Activated naive CD8-positive, alpha-beta T cell treated with anti-CD3 and anti-CD28 coated beads, Interleukin-2, amount 50 U/mL, for 24 hours (primary cell): ENCODE measurements at regions not wholly inside any gene's neighbourhood (a gene's known extent, or its start where the extent isn't known, plus 50 kb on each side); places are given as distances from the start of the nearest gene placed in this dataset.
"Not testable (repeated sequence)": the region's sequence is repeated elsewhere in the genome, so short reads cannot be mapped to it uniquely, and the experiment has no call there.

ENCODE experiments used
- ATAC-seq: fragments of 150-1000 bp; cut with Tn5 transposase; one replicate; pipeline ENCODE4 v1.10.0; 2021
- DNase-seq: peaks from one replicate; pipeline ENCODE4 v3.0.0; 2021
- H3K27ac Mint-ChIP-seq: one replicate; pipeline ENCODE4 v1.8.0; 2021; ENCODE audit warnings: mild to moderate bottlenecking, mixed read lengths
- H3K27me3 Mint-ChIP-seq: one replicate; pipeline ENCODE4 v1.8.0; 2021; ENCODE audit warnings: mixed read lengths
- H3K36me3 Mint-ChIP-seq: one replicate; pipeline ENCODE4 v1.8.0; 2021; ENCODE audit warnings: low read depth, mixed read lengths
- H3K4me1 Mint-ChIP-seq: one replicate; pipeline ENCODE4 v1.8.0; 2021; ENCODE audit warnings: mixed read lengths
- H3K4me3 Mint-ChIP-seq: one replicate; pipeline ENCODE4 v1.8.0; 2021; ENCODE audit warnings: mild to moderate bottlenecking, moderate library complexity, mixed read lengths
- H3K9me3 Mint-ChIP-seq: one replicate; pipeline ENCODE4 v1.8.0; 2021; ENCODE audit warnings: mixed read lengths

DNA sequence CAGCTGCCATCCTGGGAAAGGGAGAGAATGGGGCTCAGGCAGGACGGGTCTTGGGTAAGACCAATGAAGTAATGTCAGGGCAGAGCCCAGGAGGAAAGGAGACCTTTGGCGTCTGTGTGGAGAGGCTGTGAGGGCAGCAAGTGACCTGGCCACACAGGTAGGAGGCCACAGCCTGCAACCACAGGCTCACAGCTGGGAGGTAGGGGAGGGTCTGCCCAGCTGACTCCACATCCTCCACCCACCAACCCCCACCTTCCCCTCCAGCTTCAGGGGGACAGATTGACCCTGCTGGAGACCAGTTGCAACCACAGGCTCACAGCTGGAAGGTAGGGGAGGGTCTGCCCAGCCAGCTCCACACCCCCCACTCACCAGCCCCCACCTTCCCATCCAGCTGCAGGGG, 262.2 kb upstream of the TCERG1L start:
- H3K27ac Mint-ChIP-seq: no peak overlapping the region
- ATAC-seq (no peak), DNase-seq (no peak)
- no peaks in the 10 kb centered on the region for H3K9me3 Mint-ChIP-seq
- H3K4me1 Mint-ChIP-seq: no peaks in the 10 kb centered on the region
- H3K4me3 Mint-ChIP-seq: no peak overlapping the region
- no peaks in the 10 kb centered on the region for H3K36me3 Mint-ChIP-seq
- H3K27me3 Mint-ChIP-seq: no peaks in the 10 kb centered on the region

DNA sequence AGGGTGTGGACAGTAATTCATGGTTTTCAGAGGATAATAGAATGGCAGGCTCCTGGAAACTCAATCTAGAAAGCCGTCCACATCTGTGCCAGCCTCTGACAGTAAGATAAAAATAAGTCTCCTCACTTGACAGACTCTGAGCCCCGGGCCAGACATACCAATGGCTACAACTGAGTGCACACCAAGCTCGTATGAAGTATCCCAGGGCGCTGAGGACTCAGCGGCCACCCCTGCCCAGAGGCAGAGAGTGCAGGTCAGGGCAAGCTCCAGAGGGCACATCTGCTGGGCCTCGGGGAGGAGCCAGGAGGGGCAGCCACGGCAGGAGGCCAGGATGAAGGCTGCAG, 262.8 kb upstream of the TCERG1L start:
- ATAC-seq (peak; percentile 9), DNase-seq (no peak)
- Mint-ChIP-seq H3K9me3 (no peaks in the 10 kb centered on the region), H3K4me3 (no peak overlapping the region), H3K36me3 (no peaks in the 10 kb centered on the region), H3K27ac (no peak overlapping the region), H3K27me3 (no peaks in the 10 kb centered on the region), H3K4me1 (no peaks in the 10 kb centered on the region)

DNA sequence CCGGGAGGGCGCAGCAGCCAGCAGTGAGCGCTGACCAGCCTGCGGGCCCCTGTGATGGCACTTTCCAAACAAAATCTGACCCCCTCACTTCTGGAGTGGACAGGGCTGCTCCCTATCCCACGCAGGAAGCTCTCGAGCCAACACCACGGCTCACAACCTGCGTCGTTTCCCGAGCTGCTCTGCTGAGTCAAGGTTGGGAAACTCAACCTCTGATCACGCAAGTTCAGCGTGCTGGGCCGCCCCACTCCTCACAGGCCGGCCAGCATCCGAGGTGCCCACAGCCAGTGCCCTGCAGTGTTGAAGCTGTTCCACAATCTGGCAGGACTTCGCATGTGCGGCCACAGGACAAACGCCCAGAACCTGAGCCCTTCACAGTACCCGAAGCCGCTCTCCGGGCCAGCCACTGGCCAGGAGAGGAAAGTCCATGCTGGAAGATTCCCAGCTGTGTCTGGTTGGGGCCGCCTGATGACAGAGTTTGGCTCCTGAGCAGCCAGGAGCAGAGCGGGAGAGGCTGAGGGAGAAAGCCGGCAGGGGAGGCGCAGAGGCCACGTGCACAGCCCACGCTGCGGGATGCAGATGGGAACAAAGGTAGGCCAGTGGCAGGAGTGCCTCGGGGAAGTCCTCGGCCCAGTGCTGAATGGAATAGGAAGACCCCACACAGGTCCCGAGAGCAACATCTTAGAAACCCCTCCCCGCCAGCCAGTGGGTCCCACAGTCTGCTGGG, 263.3 kb upstream of the TCERG1L start:
- Mint-ChIP-seq H3K36me3 (no peaks in the 10 kb centered on the region), H3K27ac (no peak overlapping the region), H3K27me3 (no peaks in the 10 kb centered on the region), H3K4me3 (no peak overlapping the region), H3K9me3 (no peaks in the 10 kb centered on the region), H3K4me1 (no peaks in the 10 kb centered on the region)
- ATAC-seq (no peak), DNase-seq (no peak)

DNA sequence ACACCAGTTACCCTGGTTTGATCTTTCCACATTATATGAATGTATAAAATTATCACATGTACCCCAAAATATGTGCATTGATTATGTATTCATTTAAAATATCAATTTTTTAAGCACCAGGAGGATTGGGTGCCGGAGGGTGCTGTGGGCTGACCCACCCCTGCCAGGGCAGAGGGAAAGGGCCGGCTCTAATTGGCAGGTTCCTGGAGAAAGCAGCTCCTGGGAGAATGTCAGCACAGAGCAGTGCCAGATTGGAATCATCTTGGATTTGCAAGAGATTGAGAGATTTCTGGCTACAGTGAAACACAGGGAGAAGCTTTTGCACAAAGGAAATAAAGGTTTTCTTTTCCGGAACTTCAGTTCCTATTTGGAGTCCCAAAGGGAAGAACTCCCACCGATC, 264.4 kb upstream of the TCERG1L start:
- no peaks in the 10 kb centered on the region for H3K36me3 Mint-ChIP-seq
- H3K4me1 Mint-ChIP-seq: no peaks in the 10 kb centered on the region
- ATAC-seq (no peak), DNase-seq (no peak)
- H3K27me3 Mint-ChIP-seq: no peaks in the 10 kb centered on the region
- no peaks in the 10 kb centered on the region for H3K9me3 Mint-ChIP-seq
- H3K27ac Mint-ChIP-seq: no peak overlapping the region
- H3K4me3 Mint-ChIP-seq: no peak overlapping the region

- H3K27ac Mint-ChIP-seq: no peak overlapping the region
- no peaks in the 10 kb centered on the region for H3K27me3 Mint-ChIP-seq
- no peak overlapping the region for H3K4me3 Mint-ChIP-seq
These were observed 265.0 kb upstream of the TCERG1L start for GRCh38 chr10:131576341-131577177.

DNA sequence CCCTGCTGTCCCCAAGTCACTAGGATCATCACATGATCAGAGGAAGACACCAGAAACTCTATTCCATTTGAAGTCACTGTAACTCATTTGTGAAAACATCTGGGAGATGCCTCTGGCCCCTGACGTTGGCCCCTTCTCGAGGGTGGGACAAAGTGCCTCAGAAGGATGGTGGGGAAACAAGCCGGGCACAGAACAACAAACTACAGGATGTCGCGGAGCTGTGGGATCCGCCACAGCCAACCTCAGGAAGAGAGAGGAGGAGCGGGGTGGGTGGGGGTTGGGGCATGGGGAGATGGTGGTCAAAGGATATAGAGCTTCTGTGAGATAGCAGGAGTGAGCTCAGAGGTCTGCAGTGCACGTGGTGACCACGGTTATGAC, 265.6 kb upstream of the TCERG1L start:
- Mint-ChIP-seq H3K4me1 (no peaks in the 10 kb centered on the region), H3K27ac (no peak overlapping the region), H3K4me3 (no peak overlapping the region), H3K27me3 (no peaks in the 10 kb centered on the region), H3K9me3 (no peaks in the 10 kb centered on the region), H3K36me3 (no peaks in the 10 kb centered on the region)
- no peak for DNase-seq
- ATAC-seq: no peak

More at GRCh38 chr10:131576341-131577177, 265.0 kb upstream of the TCERG1L start:
- DNase-seq (no peak), ATAC-seq (no peak)
- no peaks in the 10 kb centered on the region for H3K36me3 Mint-ChIP-seq
- H3K4me1 Mint-ChIP-seq: no peaks in the 10 kb centered on the region
- H3K9me3 Mint-ChIP-seq: no peaks in the 10 kb centered on the region

DNA sequence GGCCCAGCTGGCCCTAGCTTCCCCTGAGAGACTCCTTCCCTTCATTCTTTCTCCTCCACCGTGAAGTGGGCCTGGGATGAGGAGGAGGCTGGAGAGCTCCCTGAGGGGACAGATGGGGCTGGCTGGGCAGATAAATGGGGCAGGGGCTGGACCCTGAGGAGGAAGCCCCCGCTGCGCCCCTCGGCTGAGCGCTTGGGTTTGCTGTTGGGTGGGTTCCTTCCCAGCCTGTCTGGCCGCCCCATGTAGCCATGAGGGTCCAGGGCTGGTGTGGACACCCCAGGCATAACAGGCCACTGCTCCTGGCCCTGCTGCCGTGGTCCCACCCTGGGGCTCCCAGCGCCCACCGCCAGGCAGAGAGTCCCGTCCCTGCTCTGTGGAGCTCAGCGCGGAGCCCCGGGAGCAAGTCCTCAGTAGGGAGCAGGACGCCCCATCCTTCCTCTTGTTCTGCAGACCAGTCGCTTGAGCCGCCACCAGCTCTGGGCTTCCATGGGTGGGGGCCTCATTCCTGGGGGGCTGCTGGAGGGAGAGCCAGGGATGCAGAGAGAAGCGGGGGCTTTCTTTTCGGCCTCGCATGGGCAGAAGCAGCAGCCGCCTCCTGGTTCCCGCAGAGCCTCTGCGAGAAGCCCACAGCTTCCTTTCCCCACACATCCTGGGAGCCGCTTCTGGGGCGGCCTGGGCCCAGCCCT, 266.4 kb upstream of the TCERG1L start:
- no peaks in the 10 kb centered on the region for H3K9me3 Mint-ChIP-seq
- no peaks in the 10 kb centered on the region for H3K36me3 Mint-ChIP-seq
- ATAC-seq (no peak), DNase-seq (no peak)
- no peak overlapping the region for H3K27ac Mint-ChIP-seq
- H3K27me3 Mint-ChIP-seq: no peaks in the 10 kb centered on the region
- H3K4me1 Mint-ChIP-seq: no peaks in the 10 kb centered on the region
- no peak overlapping the region for H3K4me3 Mint-ChIP-seq

- DNase-seq (no peak), ATAC-seq (no peak)
- Mint-ChIP-seq H3K4me3 (no peak overlapping the region), H3K27ac (no peak overlapping the region), H3K4me1 (no peaks in the 10 kb centered on the region), H3K27me3 (no peaks in the 10 kb centered on the region), H3K9me3 (no peaks in the 10 kb centered on the region), H3K36me3 (no peaks in the 10 kb centered on the region)
These were observed 267.0 kb upstream of the TCERG1L start for GRCh38 chr10:131578472-131578970.

GRCh38 chr10:131579251-131580071, 267.9 kb upstream of the TCERG1L start:
- DNase-seq: no peak
- Mint-ChIP-seq H3K27ac (no peak overlapping the region), H3K4me1 (no peaks in the 10 kb centered on the region), H3K36me3 (no peaks in the 10 kb centered on the region), H3K27me3 (no peaks in the 10 kb centered on the region), H3K4me3 (no peak overlapping the region), H3K9me3 (no peaks in the 10 kb centered on the region)
- ATAC-seq: no peak

- Mint-ChIP-seq H3K36me3 (no peaks in the 10 kb centered on the region), H3K4me1 (no peaks in the 10 kb centered on the region), H3K4me3 (no peak overlapping the region), H3K27me3 (no peaks in the 10 kb centered on the region), H3K9me3 (no peaks in the 10 kb centered on the region), H3K27ac (no peak overlapping the region)
- DNase-seq (no peak), ATAC-seq (no peak)
These were observed 268.6 kb upstream of the TCERG1L start for GRCh38 chr10:131580076-131580652.

- Mint-ChIP-seq H3K4me3 (no peak overlapping the region), H3K27ac (no peak overlapping the region), H3K4me1 (no peaks in the 10 kb centered on the region), H3K36me3 (no peaks in the 10 kb centered on the region), H3K9me3 (no peaks in the 10 kb centered on the region), H3K27me3 (peaks cover 2% of the 10 kb centered on the region)
- DNase-seq (no peak), ATAC-seq (no peak)
These were observed 269.2 kb upstream of the TCERG1L start for GRCh38 chr10:131580674-131581073.

DNA sequence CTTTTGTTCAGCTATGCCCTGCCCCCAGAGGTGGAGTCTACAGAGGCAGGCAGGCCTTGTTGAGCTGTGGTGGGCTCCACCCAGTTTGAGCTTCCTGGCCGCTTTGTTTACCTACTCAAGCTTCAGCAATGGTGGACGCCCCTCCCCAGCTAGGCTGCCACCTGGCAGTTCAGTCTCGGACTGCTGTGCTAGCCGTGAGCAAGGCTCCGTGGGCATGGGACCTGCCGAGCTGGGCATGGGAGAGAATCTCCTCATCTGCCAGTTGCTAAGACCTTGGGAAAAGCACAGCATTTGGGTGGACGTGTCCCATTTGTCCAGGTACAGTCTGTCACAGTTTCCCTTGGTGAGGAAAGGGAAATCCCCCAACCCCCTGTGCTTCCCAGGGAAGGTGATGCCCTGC, 270.0 kb upstream of the TCERG1L start:
- H3K4me1 Mint-ChIP-seq, DNase-seq, H3K9me3 Mint-ChIP-seq, H3K36me3 Mint-ChIP-seq, H3K27me3 Mint-ChIP-seq, H3K27ac Mint-ChIP-seq, H3K4me3 Mint-ChIP-seq, ATAC-seq: not testable (repeated sequence)

DNA sequence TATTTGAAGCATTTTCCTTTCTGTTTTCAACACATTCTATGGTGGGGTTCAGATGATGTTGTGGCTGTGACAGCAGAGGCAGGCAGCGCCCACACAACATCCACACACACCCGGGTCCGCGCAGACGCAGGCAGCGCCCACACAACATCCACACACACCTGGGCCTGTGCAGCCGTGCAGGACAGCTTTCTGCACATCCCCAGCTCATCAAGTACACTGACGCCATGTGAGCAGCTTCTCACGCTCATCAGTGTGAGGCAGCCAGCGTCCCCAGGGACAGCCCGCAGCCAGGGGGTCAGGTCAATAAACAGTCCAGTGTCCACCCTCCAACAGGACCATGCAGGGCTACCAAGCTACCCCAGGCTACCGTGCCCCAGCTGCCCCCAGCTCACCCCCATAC, 272.8 kb upstream of the TCERG1L start:
- no peaks in the 10 kb centered on the region for H3K4me1 Mint-ChIP-seq

GRCh38 chr10:131585761-131586160, 274.2 kb upstream of the TCERG1L start:
- Mint-ChIP-seq H3K27ac (no peak overlapping the region), H3K36me3 (no peaks in the 10 kb centered on the region), H3K4me3 (no peak overlapping the region), H3K27me3 (peaks cover 4% of the 10 kb centered on the region), H3K4me1 (no peaks in the 10 kb centered on the region), H3K9me3 (no peaks in the 10 kb centered on the region)
- ATAC-seq (no peak), DNase-seq (no peak)

More for the DNA sequence above, 272.8 kb upstream of the TCERG1L start:
- DNase-seq: no peak
- Mint-ChIP-seq H3K27me3 (peaks cover 4% of the 10 kb centered on the region), H3K36me3 (no peaks in the 10 kb centered on the region), H3K4me3 (no peak overlapping the region), H3K9me3 (no peaks in the 10 kb centered on the region), H3K27ac (no peak overlapping the region)
- no peak for ATAC-seq
